Stimulated activated CD4-positive, alpha-beta T cell treated with anti-CD3 and anti-CD28 coated beads, Interleukin-1b, Interleukin-23, amount 100 ng/mL, for 4 hours (primary cell): ENCODE measurements at regions not wholly inside any gene's neighbourhood (a gene's known extent, or its start where the extent isn't known, plus 50 kb on each side); places are given as distances from the start of the nearest gene placed in this dataset.

Experiments used
- DNase-seq, 2 donors: peaks; one replicate each; pipeline ENCODE4 v3.0.0-alpha.2; 2020; ENCODE audit warnings: low read depth in 2 of 2

DNA sequence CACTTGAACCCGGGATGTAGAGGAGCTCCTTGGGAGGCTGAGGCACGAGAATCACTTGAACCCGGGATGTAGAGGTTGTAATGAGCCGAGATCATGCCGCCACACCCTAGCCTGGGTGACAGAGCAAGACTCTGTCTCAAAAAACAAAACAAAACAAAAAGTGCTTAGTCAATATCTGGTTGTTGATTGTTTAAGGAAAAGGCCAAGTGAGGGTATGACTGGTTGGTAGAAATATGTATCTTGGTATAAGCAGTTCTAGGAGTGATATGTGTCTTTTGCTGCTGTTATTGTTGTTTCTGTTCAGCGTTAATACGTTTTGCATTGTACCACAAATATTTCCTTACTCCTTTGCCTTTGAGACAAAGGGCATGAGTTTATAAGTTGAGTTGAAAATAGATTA is 210.7 kb upstream of the DMRT1 start:
- DNase-seq, result no peak

DNA sequence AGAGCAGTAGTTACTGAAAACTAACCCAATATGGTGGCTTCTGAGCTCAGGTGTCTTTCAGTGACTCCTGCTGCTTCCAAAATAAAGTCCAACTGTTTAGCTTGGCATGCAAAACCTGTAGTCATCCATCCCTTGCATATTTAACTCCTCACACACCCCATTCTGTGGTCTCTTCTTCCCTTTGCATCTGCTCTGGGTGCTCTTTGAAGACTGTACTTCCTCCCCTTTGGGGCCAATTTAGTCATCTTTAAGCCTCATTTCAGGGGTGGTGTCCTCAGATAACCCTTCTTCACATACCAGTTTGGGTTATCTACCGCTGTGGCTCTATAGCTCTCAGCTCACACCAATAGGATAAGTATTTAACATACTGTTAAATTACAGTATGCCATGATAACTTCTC is 209.9 kb upstream of the DMRT1 start:
- no peak for DNase-seq

DNA sequence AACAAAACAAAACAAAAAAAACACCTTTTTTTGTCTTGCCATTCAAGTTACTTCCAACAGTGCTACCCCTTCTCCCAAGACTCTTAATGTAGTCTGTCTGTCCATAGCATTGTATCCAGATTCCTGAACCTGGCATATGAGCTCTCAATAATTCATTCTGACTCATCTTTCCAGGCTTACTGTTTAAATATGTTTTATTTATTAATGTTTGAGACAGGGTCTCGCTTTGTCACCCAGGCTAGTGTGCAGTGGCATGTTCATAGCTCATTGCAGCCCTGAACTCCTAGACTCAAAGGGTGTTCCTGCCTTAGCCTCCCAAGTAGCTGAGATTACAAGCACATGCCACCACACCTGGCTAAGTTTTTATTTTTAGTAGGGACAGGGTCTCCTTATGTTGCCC is 208.0 kb upstream of the DMRT1 start:
- no peak for DNase-seq

DNA sequence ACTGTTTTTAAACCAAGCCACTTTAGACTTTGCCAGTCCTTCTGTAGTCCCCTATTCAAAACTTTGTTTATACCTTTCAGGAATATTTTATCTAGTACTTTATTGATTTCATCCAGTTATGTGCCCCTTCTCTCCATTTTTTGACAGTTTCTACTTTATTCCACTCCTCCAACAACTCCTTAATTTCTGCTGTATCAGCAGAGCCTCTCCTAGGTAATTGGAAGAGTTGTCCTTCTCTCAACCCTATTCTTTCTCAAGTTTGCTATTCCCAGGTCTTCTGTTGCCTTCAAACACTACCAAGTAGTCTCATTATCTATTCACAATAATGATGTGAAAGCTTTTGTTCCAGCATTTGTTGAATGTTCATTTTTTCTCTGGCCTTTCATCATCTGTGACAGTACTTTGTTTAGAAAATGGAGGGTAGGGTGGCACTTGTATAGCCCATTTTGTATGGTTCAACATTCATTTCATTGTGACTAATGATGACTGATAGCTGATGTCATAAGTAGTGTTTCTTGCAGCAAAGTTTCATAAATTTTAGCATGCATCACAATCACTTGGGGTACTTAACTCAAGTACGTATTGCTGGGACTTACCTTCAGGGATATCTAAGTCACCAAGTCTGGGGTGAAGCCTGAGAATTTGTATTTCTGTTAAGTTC is 204.4 kb upstream of the DMRT1 start:
- DNase-seq, result no peak

DNA sequence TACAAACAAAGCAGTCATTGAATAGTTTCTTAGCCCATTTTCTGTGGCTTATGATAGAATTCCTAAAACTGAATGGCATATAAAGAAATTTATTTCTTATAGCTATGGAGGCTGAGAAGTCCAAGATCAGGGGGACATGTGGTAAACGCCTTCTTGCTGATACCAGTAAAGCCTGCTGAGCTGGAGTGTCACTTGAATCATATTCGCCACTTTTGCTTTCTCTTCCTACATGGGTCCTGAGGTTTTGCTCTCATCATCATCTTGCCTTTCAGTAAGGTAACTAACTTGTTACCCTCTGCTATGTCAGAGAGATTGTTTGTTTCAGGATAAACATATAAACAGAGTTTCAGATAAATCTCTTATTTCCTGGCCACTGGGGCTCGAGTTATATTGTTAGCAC is 203.3 kb upstream of the DMRT1 start:
- no peak for DNase-seq

DNA sequence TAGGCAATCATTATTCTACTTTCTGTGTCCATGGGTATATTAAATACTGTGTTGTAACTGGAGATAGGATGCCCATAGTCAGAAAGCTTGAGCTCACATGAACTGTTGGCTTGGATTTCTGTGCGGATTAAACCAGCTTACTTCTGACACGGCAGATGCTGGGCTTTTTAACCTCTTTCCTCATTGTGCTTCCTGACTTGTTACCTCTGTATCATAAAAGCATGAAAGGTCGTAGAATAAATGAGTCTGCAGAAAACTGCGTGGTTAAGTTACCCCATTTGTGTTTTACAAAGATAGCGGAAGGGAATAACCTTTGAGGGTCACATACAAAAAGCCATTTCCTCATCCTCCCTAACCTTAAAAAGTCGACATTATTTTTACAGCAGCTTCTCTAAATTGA is 199.5 kb upstream of the DMRT1 start:
- no peak for DNase-seq

DNA sequence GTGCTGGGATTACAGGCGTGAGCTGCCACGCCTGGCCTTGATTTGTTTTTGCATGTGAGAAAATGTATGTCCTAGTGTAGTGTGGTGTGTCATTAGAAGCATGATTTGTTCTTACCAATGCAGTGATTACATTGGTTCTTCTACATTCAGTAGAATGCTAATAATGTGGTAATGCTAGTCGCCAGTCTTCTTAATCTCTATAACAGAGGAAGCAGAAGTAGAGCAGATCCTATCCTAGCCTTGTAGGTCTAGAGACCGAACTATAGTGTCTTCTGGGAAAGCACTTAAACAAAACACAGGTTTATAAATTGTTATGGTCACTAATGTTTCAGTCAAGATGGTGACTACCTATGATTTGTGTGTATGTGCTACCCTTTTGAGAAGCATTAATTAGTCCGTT is 197.5 kb upstream of the DMRT1 start:
- DNase-seq, result no peak

DNA sequence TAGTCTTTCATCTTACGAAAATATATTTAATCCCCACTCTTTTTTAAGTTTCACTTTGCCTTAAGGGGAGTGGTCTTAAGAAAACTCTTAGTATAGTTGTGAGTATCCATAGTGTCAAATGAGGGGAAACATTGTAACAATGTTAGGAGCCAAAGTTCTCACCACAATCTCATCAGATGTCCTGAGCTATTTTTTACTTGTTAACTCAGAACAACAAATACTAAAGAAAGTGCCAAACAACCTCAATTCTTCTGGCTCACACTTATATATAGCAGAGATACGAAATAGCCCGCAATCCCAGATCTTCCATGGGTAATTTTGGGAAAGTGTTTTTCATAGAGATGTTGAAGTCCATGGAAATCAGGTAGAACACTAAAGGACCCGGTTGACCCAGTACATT is 194.0 kb upstream of the DMRT1 start:
- no peak for DNase-seq

DNA sequence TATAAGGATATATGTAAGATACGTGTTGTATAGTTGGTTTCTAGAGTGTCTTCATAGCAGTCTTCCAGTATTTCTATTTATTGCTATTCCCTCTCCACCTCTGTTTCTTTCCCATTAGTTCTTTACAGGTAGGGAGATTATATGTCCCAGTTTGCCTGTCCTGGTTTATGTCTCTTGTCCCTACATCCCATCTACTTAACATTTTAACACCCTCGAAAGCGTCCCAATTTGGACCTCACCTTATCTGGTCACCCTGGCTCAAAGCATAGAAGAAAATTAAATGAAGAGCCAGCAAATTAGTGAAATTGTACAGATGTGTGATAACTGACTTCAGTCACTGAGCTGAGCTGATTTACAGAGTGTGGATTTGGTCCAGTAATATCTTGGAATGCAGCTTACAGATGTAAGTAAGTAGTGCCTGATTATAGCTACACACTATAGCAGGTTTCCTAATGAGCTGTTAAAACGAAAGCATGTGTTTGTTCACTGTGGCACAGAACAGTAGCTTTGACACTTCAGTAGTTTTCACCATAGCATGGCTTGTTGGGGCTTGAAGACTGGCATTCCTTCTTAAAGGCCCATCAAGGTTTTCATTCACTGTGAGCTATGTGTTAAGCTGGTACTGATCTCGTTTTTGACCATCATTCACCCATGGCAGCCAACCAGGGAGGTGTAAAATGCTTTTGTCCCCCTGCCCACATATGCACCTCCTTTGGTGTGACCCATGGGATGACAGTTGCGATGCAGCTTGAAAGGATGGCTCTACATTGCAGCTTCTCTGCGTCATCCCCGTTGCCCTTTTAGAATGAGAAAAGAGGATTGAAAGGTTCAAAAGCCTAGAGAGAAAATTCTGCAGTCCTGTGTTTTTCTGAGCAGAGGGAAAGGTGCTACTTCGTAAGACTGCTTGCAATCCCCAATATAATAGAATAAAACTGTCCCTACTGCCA is 192.1 kb upstream of the DMRT1 start:
- no peak for DNase-seq

DNA sequence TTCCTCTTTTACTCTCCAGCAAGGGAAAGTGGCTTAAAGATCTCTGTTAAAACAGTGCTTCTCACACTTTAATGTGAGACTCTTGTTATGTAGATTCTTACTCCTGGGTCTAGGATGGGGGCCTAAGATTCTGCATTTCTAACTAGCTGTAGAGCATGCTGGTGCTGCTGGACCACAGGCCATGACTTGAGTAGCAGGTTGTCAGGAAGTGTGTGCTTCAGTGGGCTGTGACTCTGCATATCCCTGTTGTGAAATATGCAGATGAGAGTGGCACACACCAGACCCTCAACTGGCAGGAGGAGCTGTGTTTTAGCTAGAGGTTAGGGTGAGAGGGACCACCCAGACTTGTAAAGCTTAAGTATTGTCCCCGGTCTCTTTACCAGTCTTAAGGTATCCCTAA is 191.1 kb upstream of the DMRT1 start:
- no peak for DNase-seq

DNA sequence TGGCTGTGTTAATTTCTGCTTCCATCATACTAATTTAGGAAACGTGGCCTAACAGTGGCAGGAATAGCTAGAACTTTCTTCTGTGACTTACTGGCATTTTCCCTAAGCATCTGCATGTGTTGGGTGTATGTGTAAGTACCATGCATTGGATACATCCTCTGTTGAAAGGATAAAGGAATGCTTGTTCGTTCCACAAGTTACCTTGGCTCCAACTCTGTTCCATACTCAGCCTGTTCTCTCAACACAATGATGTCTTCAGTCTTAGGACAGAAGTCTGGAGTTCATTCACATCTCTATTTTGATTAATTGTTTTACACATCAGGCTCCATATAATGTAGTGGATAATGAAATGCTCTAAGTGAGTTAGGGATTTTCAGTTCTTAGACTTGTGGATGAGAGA is 190.1 kb upstream of the DMRT1 start:
- no peak for DNase-seq

DNA sequence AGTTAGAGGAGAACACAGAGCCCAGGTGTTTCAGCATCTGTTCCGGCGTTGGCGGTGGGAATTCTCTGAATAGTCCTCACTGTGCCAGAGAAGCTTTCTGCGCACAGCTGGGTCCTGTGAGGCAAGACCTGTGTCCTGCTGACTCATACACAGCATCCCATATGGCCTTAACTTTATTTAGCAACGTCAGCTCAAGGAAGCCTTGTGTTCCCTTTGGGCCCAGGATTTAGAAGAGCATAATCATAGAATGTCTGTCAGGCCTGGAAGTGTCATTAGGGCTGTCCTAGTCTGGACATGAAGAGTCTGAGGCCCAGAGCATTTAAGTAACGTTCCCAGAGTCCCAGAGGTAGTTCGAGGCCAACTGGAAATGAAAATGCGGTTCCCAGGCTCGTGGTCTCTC is 188.6 kb upstream of the DMRT1 start:
- DNase-seq, result no peak

DNA sequence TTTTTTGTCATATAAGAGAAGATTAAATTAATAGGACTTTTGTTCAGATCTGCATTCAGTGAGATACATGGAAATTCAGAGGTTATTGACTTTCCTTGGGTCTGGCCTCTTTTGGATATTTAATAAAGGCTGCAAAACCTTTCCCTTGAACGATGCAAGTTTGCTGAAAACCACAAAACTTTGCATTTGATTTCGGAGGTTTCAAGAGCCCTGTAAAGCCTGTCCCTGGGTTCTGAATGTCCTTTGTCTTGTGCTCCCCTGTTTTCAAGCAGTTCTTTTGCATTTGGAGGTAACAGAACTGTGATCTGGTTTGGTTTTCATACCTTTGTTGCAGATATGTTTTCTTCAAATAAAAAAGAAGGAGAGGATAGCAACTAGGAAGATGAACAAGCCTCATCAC is 188.1 kb upstream of the DMRT1 start:
- DNase-seq, result no peak

DNA sequence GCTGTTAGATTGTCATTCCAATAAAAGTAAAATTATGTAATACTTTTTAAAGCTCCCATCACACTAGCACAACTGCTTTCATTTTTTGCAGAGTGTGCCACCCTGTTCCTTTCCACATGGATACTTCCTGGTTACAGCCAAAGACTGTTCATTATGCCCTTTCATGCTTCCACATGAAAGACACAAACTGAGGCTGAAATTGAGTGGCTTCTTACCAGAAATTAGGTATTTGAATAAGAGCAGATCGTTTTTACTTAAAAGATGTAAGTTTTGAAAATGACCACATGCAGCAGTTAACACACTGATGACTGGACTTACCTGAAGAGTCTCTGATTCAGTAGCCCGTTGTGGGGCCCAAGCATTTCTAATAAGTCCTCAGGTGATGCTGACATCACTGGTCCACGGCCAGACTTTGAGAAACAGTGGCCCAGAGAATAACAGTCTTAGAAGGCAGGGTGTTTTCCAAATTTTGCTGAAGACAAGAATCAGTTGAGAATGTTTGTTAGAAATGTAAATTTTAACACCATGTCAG is 187.6 kb upstream of the DMRT1 start:
- no peak for DNase-seq

DNA sequence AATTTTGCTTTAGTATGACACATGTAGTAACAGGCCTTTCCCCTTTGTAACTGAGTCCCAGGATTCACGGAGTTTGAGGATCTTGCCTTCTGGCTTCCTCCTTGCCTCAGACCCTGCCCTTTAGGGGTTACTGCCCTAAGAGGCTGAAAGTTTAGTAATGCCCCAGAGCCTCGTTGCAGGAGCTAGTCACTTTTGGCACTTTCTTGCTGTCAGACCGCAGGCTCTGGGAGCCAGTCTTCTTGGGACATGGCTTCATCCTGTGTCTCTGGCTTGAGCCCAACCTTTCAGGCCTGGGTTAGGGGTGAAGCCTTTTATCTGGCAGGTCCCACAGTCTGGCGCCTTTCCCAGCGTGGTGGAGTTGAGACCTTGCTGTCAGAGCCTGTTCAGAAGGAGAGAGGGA is 185.6 kb upstream of the DMRT1 start:
- DNase-seq, result no peak

DNA sequence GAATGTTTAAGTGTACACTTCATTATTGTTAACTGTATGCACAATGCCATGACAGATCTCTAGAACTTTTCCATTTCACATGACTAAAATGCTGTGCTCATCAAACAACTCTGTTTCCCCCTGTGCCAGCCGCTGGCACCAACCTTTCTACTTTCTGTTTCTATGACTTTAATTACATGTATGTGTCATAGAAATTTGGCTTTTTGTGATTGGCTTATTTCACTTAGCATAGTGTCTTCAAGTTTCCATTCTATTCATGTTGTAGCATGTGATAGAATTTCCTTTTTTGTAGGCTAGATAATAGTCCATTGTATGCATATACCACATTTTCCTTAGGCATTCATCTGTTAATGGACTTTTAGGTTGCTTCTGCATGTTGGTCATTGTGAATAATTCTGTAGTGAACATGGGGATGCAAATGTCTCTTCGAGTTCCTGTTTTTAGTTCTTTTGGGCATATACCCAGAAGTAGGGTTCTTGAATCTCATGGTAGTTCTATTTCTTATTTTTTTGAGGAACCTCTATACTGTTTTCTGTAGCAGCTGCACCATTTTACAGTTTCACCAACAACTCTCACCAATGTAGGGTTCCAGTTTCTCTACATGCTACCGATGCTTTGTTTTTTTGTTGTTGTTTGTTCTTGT is 184.4 kb upstream of the DMRT1 start:
- no peak for DNase-seq

DNA sequence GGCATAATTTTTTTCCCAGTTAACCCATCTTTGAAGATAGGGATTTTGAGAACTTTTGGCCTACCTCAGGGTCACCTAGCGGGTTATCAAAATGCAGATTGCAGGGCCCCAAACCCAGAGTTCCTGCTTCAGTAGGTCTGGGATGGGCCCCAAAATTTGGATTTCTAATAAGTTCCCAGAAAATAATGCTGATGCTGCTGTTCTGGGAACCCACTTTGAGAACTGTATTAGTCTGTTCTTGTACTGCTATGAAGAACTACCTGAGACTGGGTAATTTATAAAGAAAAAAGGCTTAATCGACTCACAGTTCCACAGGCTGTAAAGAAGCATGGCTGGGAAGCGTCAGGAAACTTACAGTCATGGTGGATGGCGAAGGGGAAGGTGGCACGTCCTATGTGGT is 182.2 kb upstream of the DMRT1 start:
- no peak for DNase-seq

DNA sequence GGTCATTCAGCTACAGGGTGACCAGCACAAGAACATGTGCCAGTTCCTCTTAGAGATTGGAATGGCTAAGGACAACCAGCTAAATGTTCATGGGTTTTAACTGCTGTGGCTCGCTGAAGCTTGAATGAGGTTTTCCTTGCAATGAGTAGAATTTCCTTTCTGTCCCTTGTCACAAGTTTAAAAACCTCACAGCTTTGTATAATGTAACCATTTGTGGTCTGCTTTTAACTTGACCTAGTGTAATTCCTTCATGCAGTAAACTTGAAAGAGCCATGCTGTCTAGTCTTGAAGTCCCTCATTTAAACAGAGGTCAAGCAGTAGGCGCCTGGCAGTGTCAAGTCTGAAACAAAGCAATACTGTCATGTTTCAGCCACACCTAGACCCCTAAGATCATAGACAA is 181.3 kb upstream of the DMRT1 start:
- DNase-seq, result no peak

DNA sequence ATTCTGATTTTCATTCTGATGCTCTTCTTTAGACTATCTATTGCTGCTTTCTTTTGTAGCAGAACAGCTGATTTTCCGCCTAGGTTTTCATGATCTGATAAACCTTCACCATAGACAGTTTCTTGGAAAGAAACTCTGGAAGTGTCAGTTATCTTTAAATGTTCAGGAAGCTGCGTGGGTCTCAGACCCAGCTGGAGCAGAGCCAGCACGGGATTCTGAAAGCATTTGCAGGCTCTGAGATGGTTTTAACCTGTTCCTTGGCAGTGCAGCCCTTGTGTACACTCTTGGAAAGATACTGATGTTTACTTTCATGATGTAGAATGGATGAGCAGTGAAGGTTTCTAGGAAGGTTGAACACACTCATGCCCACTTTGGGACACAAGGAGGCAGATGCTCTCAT is 178.0 kb upstream of the DMRT1 start:
- no peak for DNase-seq

DNA sequence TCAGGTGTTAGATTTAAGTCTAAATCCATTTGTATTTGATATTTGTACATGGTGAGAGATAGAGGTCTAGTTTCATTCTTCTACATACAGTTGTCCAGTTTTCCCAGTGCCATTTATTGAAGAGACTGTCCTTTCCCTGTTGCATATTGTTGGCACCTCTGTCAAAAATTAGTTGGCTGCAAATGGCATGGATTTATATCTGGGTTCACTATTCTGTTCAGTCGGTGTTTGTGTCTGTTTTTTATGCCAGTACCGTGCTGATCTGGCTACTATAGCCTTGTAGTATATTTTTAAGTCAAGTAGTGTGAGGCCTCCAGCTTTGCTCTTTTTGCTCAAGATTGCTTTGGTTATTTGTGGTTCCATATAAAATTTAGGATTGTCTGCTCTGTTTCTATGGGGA is 176.2 kb upstream of the DMRT1 start:
- DNase-seq, result no peak

DNA sequence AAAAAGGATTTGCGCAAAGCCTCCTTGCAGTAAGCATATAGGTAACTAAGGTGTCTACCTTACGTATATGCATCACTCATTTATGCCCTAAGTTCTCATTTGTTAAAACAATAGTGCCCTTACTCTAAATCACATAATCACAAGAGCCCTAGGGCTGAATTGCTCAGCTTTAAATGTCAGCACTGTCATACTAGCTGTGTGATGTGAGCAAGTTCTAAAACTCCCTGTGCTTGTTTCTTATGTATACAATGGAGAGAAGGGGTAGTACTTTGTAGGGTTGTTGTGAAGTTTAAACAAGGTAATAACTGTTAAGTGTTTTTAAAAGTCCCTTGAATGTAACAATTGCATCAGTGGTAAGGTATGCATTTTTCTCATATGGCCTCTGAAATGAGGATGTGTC is 169.5 kb upstream of the DMRT1 start:
- DNase-seq, result no peak

DNA sequence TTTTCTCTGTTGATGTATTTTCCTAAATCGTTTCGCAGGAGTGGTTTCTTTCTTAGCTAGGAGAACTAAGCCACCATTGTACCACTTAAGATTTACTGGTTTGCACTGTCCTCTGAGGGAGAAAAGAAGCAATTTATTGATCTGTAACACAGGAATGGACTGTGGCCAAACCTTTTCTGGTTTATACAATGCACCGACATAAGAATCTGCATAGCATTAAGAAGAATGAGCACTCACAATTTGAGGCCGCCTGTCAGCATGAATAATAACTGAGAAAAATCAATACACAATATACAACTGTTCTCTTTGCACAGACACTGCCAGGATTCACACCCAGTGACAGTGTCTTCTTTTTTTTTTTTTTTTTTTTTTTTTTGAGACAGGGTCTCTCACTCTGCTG is 168.6 kb upstream of the DMRT1 start:
- no peak for DNase-seq
